SK-N-MC (cell line): ENCODE measurements at regions not wholly inside any gene's neighbourhood (a gene's known extent, or its start where the extent isn't known, plus 50 kb on each side); places are given as distances from the start of the nearest gene placed in this dataset.

ENCODE experiments used
- EZH2 ChIP-seq: fragments of 200-600 bp; sonication (generic); IDR thresholded peaks from one replicate; pipeline ENCODE4 v1.6.1; 2017; ENCODE audit warnings: antibody characterized with exemption
- POLR2AphosphoS5 ChIP-seq: IDR thresholded peaks from 2 replicates; pipeline ENCODE4 v1.6.1; 2012; ENCODE audit warnings: mild to moderate bottlenecking, low read depth, low read length, borderline replicate concordance

- TF ChIP-seq EZH2: no peak
- TF ChIP-seq POLR2AphosphoS5: no peak
These were observed 50.4 kb upstream of the ZSWIM6 start for GRCh38 chr5:61281686-61282085.
